ENCODE measurements at regions not wholly inside any gene's neighbourhood (a gene's known extent, or its start where the extent isn't known, plus 50 kb on each side); places are given as distances from the start of the nearest gene placed in this dataset.

- DNase-seq (ENCODE audit: low read depth) = no peak
These were observed 54.0 kb upstream of the PRPS1L1 start for GRCh38 chr7:18081617-18082016.

GRCh38 chr7:18082169-18082568, 54.5 kb upstream of the PRPS1L1 start:
- DNase-seq (ENCODE audit: low read depth) = no peak

GRCh38 chr7:18086165-18087025, 58.7 kb upstream of the PRPS1L1 start:
- DNase-seq (ENCODE audit: low read depth) = peak; percentile 27

- no peak for DNase-seq (ENCODE audit: low read depth)
These were observed 59.5 kb upstream of the PRPS1L1 start for GRCh38 chr7:18087026-18087686.

- no peak for DNase-seq (ENCODE audit: low read depth)
These were observed 60.0 kb upstream of the PRPS1L1 start for GRCh38 chr7:18087687-18088078.

DNA sequence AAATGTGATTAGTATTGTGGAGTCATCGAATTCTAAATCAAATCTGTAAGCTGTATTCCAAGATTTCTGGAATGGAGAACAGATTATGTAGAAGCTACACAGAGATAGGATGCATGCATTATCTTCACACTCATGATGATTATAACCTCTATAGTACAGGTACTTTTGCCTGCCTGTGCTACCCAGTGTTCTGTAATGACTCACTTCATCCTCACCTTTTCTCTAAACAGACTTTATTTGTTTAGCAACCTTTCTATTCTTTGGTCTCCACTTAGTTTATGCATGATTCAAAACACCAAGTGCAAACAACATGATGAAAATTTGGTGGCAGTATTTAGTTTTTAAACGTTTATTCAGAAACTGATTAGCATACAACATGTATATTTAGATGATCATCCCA, 68.4 kb upstream of the PRPS1L1 start:
- DNase-seq (ENCODE audit: low read depth) = no peak

- no peak for DNase-seq (ENCODE audit: low read depth)
These were observed 74.9 kb upstream of the PRPS1L1 start for GRCh38 chr7:18102576-18102975.

- no peak for DNase-seq (ENCODE audit: low read depth)
These were observed 76.0 kb upstream of the PRPS1L1 start for GRCh38 chr7:18103436-18104218.

GRCh38 chr7:18109762-18110161, 82.1 kb upstream of the PRPS1L1 start:
- DNase-seq (ENCODE audit: low read depth) = no peak

- peak; percentile 3 for DNase-seq (ENCODE audit: low read depth)
These were observed 89.0 kb upstream of the PRPS1L1 start for GRCh38 chr7:18116661-18117060.

DNA sequence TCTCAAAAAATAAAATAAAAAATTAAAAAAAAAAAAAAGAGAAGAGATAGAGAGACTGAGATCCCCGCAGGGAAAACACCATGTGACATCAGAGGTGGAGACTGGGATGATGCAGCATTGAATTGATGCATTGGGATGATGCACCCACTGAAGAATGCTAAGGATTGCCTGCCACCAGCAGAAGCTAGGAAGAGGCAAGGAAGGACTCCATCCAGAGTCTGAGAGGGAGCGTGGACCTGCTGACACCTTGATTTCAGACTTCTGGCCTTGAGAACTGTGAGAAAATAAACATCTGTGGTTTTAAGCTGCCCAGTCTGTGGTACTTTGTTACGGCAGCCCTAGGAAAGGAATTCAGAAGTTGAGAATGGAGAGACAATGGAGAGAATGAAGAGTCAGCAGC, 89.8 kb upstream of the PRPS1L1 start:
- peak; percentile 39 for DNase-seq (ENCODE audit: low read depth)

DNA sequence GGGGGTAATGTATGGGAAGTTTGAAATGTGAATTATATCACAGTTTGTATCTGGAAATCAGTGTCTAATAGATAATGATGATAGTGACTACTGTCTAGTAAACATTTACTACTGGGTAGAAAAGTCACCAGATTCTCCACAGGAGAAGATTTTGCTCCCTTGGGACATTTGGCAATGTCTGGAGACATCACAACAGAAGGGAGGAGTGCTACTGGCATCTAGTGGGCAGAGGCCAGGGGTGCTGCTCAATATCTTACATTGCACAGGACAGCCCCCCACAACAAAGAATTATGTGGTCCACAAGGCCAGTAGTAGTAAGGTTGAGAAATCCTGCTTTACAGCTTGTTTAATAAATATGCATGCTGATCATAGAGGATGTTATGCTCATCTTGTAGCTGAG, 92.3 kb upstream of the PRPS1L1 start:
- DNase-seq (ENCODE audit: low read depth) = peak; percentile 24

GRCh38 chr7:18123508-18124239, 96.0 kb upstream of the PRPS1L1 start:
- no peak for DNase-seq (ENCODE audit: low read depth)

DNA sequence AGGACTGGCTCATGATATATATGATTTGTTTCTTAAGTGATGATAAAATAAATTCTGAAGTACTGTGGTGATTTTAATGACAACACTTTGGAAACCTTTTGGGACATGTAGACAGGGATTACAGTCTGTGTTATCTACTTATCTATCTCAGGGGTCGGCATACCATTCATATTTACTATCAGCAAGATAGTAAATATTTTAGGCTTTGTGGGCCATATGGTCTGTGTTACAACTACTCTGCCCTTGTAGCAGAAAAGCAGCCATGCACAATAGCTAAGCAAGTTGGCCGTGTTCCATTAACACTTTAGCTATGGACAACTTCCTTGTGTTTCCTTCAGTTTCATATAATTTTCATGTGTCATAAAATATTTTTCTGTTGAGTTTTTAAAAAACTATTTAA, 97.8 kb upstream of the PRPS1L1 start:
- no peak for DNase-seq (ENCODE audit: low read depth)

GRCh38 chr7:18126281-18126680, 98.6 kb upstream of the PRPS1L1 start:
- DNase-seq (ENCODE audit: low read depth) = no peak

DNA sequence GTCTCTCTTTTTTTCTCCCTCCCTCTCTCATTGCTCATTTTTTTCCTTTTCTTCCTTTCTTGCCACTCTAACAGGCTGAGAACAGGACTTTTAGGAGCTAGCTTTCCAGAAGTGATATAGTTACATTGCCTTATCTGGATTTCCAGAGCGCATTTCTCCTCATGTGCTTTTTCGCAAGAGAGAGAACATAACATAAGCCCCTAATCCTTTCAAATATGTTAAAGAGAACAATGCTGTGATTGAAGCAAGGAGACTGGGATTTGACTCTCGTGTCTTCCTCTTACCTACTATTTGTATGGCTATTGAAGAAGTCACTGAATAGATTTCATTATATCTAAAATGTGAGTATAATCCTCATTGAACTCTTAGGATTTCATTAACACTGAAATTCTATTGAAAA, 101.2 kb upstream of the PRPS1L1 start:
- no peak for DNase-seq (ENCODE audit: low read depth)

- no peak for DNase-seq (ENCODE audit: low read depth)
These were observed 105.2 kb upstream of the PRPS1L1 start for GRCh38 chr7:18132811-18133210.

DNA sequence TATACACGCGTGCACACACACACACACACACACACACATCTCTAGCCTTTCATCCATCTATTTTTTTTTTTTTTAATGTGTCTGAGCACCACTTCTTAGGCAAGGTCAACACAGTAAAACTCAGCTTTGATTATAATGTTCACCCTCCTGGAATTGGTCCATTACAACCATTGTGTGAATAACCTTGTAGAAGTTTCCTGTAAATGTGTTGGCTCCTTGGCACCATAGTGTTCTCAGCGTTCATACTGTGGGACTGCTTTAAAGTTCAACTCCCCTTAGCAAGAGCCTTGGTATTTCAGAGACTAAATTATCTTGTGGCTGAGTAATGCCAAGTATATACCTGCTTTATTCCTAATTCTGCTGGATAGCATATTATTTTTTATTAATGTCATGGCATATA, 106.3 kb upstream of the PRPS1L1 start:
- no peak for DNase-seq (ENCODE audit: low read depth)

DNA sequence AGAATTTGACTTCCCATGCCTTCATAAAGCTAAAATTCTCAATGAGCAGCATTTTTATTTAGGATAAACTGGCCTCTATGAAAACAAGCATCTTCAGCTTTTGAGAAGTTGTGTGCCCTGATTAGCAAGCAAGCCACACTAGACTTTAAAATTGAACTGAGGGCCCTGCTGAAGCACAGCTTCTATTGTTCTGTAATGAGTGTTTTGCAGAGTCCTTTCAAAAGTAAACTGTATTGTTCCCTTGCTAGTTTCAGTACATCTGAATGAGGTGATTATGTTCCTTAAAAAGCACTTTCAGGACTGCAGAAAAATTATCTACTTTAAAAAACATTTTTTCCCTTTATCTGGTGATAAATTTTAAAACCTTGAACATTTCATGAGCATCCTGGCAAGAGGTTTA, 113.3 kb upstream of the PRPS1L1 start:
- DNase-seq (ENCODE audit: low read depth) = no peak

- DNase-seq (ENCODE audit: low read depth) = no peak
These were observed 116.5 kb upstream of the PRPS1L1 start for GRCh38 chr7:18144166-18144565.

GRCh38 chr7:18145160-18145559, 117.5 kb upstream of the PRPS1L1 start:
- DNase-seq (ENCODE audit: low read depth) = no peak

DNA sequence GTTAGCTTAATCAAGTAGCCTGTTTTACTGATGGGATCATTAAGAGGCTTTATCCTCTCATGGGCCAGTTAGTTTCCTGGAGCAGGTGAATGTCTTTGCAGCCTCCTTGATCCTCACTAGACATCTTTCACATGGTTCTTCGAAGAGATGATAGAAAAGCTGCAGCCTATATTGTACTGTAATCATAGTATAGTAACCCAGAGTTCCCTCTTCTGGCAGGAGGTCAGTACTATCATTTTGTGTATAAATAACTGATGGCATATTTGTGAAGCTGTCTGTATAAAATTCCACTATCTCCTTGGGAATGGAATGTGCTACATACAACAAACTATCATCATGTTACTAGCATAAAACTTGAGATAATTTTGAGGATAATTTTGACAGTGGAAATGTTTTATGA, 123.8 kb upstream of the PRPS1L1 start:
- peak; percentile 10 for DNase-seq (ENCODE audit: low read depth)

Measured in EH (cell line).